H1 (cell line): ENCODE measurements at regions not wholly inside any gene's neighbourhood (a gene's known extent, or its start where the extent isn't known, plus 50 kb on each side); places are given as distances from the start of the nearest gene placed in this dataset.

ENCODE experiments used
- CTCF ChIA-PET: fragments of 300-600 bp; sonication (Branson Sonifier 250); formaldehyde crosslinking; loops from one replicate; lab custom pipeline; 2021; ENCODE audit not compliant: partially characterized antibody; lab: Charles Lee
- POLR2A ChIA-PET: fragments of 300-600 bp; sonication (Branson Sonifier 250); formaldehyde crosslinking; loops from one replicate; lab custom pipeline; 2021; ENCODE audit warnings: inconsistent platforms; ENCODE audit not compliant: partially characterized antibody; lab: Charles Lee
- DNase-seq, 2 experiments: peaks; one replicate each; pipeline versions ENCODE4 v3.0.0 to v3.0.0-alpha.2; 2010 to 2022; ENCODE audit warnings: low spot score in 2 of 2, low read depth in 1 of 2, mixed read lengths in 1 of 2
- FAIRE-seq: peaks from 2 replicates; lab custom pipeline; 2011; peaks lifted over from hg19 to GRCh38; lab: Jason Lieb, UNC
- H2AFZ ChIP-seq: 2 replicates; pipeline ENCODE4 v1.8.1; 2012; ENCODE audit warnings: low read length, inconsistent platforms
- H2AK5ac ChIP-seq: 2 replicates; pipeline ENCODE4 v1.6.1; 2013; ENCODE audit warnings: low read depth, low read length
- H2BK120ac ChIP-seq: replicated peaks from 2 replicates; pipeline ENCODE3; 2013; ENCODE audit warnings: low read depth, low read length, inconsistent platforms
- H2BK12ac ChIP-seq: 2 replicates; pipeline ENCODE4 v1.6.1; 2013; ENCODE audit warnings: low read depth, low read length
- H2BK15ac ChIP-seq: 2 replicates; pipeline ENCODE4 v1.6.1; 2013; ENCODE audit warnings: low read length
- H2BK20ac ChIP-seq: 2 replicates; pipeline ENCODE4 v1.6.1; 2013; ENCODE audit warnings: low read length
- H2BK5ac ChIP-seq: 2 replicates; pipeline ENCODE4 v1.6.1; 2013; ENCODE audit warnings: low read depth, low read length
- H3K14ac ChIP-seq: 2 replicates; pipeline ENCODE4 v1.6.1; 2013; ENCODE audit warnings: inconsistent platforms; ENCODE audit not compliant: insufficient read length
- H3K18ac ChIP-seq: 2 replicates; pipeline ENCODE4 v1.6.1; 2013; ENCODE audit warnings: low read length; ENCODE audit errors: extremely low read depth
- H3K23ac ChIP-seq: 2 replicates; pipeline ENCODE4 v1.6.1; 2013; ENCODE audit warnings: inconsistent platforms; ENCODE audit not compliant: insufficient read length
- H3K23me2 ChIP-seq: 2 replicates; pipeline ENCODE4 v1.6.1; 2013; ENCODE audit warnings: low read depth, low read length
- H3K27ac ChIP-seq: 2 replicates; pipeline ENCODE4 v1.6.1; 2011; ENCODE audit warnings: low read depth, low read length, inconsistent platforms
- H3K27me3 ChIP-seq, 4 experiments: replicated peaks in 1 of 4; 1 replicate in 1 of 4; 2 replicates in 3 of 4; pipeline versions ENCODE4 v1.6.1 to v1.8.1; 2011 to 2013; ENCODE audit warnings: low read length in 3 of 4, mild to moderate bottlenecking in 3 of 4, inconsistent platforms in 2 of 4, mixed read lengths in 2 of 4, moderate library complexity in 1 of 4; ENCODE audit not compliant: control insufficient read depth in 3 of 4, insufficient read depth in 3 of 4; ENCODE audit errors: extremely low read depth in 1 of 4
- H3K36me3 ChIP-seq, 4 experiments: 2 replicates each; pipeline versions ENCODE4 v1.6.1 to v1.8.1; 2011 to 2013; ENCODE audit warnings: mild to moderate bottlenecking in 4 of 4, low read length in 3 of 4, moderate library complexity in 2 of 4, control low read depth in 1 of 4, inconsistent platforms in 1 of 4; ENCODE audit not compliant: insufficient read depth in 4 of 4, control insufficient read depth in 2 of 4
- H3K4ac ChIP-seq: replicated peaks from 2 replicates; pipeline ENCODE3; 2013; ENCODE audit warnings: low read length, low read depth, mixed read lengths, inconsistent platforms; ENCODE audit not compliant: insufficient read length
- H3K4me1 ChIP-seq, 4 experiments: replicated peaks in 1 of 4; 1 replicate in 1 of 4; 2 replicates in 3 of 4; pipeline versions ENCODE4 v1.6.1 to v1.8.1; 2011 to 2013; ENCODE audit warnings: low read length in 3 of 4, inconsistent platforms in 2 of 4, mixed read lengths in 1 of 4; ENCODE audit not compliant: insufficient read depth in 4 of 4, control insufficient read depth in 3 of 4
- H3K4me2 ChIP-seq, 2 experiments: 2 replicates each; pipeline versions ENCODE4 v1.6.1 to v1.8.1; 2011 to 2013; ENCODE audit warnings: low read depth in 2 of 2, low read length in 2 of 2, control low read depth in 1 of 2, inconsistent platforms in 1 of 2, mild to moderate bottlenecking in 1 of 2; ENCODE audit not compliant: insufficient read depth in 1 of 2
- H3K4me3 ChIP-seq, 4 experiments: fragments of 200-600, 300-600 bp in 1 of 4; sonication (generic), shearing (Covaris generic), sonication (Bioruptor Twin) in 1 of 4; 2 replicates each; pipeline versions ENCODE4 v1.5.1 to v1.8.1; 2011 to 2016; ENCODE audit warnings: low read length in 4 of 4, low read depth in 3 of 4, control low read depth in 2 of 4, inconsistent platforms in 2 of 4, mild to moderate bottlenecking in 2 of 4, mixed read lengths in 1 of 4, moderate library complexity in 1 of 4; ENCODE audit not compliant: insufficient read depth in 2 of 4; ENCODE audit errors: extremely low read depth in 1 of 4
- H3K56ac ChIP-seq: replicated peaks from 2 replicates; pipeline ENCODE3; 2013; ENCODE audit warnings: low read depth, mild to moderate bottlenecking, mixed read lengths, low read length, inconsistent platforms; ENCODE audit not compliant: insufficient read length
- H3K79me1 ChIP-seq: 2 replicates; pipeline ENCODE4 v1.6.1; 2013; ENCODE audit warnings: low read depth, low read length, control low read depth
- H3K79me2 ChIP-seq, 2 experiments: 2 replicates each; pipeline versions ENCODE4 v1.6.1 to v1.8.1; 2012 to 2013; ENCODE audit warnings: low read length in 2 of 2, mild to moderate bottlenecking in 2 of 2, inconsistent platforms in 1 of 2; ENCODE audit not compliant: insufficient read depth in 2 of 2, control insufficient read depth in 1 of 2
- H3K9ac ChIP-seq, 4 experiments: replicated peaks in 1 of 4; 1 replicate in 1 of 4; 2 replicates in 3 of 4; pipeline versions ENCODE4 v1.6.1 to v1.8.1; 2011 to 2013; ENCODE audit warnings: low read depth in 3 of 4, low read length in 3 of 4, control low read depth in 2 of 4, mild to moderate bottlenecking in 2 of 4, moderate library complexity in 2 of 4, inconsistent platforms in 1 of 4; ENCODE audit errors: extremely low read depth in 1 of 4
- H3K9me3 ChIP-seq, 2 experiments: 2 replicates each; pipeline versions ENCODE4 v1.6.1 to v1.8.1; 2012 to 2013; ENCODE audit warnings: mild to moderate bottlenecking in 2 of 2, moderate library complexity in 2 of 2, control low read depth in 1 of 2, inconsistent platforms in 1 of 2, low read depth in 1 of 2, low read length in 1 of 2, mixed read lengths in 1 of 2; ENCODE audit not compliant: insufficient read depth in 2 of 2
- H4K20me1 ChIP-seq, 2 experiments: replicated peaks in 1 of 2; 2 replicates each; pipeline versions ENCODE3 to v1.8.1; 2011 to 2013; ENCODE audit warnings: inconsistent platforms in 2 of 2, low read length in 2 of 2, mild to moderate bottlenecking in 1 of 2; ENCODE audit not compliant: insufficient read depth in 2 of 2, control insufficient read depth in 1 of 2
- H4K5ac ChIP-seq: 2 replicates; pipeline ENCODE4 v1.6.1; 2013; ENCODE audit warnings: low read length, low read depth, mixed read lengths, inconsistent platforms; ENCODE audit not compliant: insufficient read length
- H4K8ac ChIP-seq: 2 replicates; pipeline ENCODE4 v1.8.0; 2013; ENCODE audit warnings: mild to moderate bottlenecking, moderate library complexity, low read length, inconsistent platforms; ENCODE audit not compliant: insufficient read depth; ENCODE audit errors: extremely low read depth
- H4K91ac ChIP-seq: replicated peaks from 2 replicates; pipeline ENCODE3; 2013; ENCODE audit warnings: low read length, mixed read lengths, inconsistent platforms; ENCODE audit not compliant: insufficient read length
- ASH2L ChIP-seq: fragments of 200-600, 300-600 bp; sonication (generic); IDR thresholded peaks from one replicate; pipeline ENCODE4 v1.7.1; 2017; ENCODE audit warnings: low read length
- BCL11A ChIP-seq, 2 experiments: IDR thresholded peaks; one replicate each; pipeline ENCODE4 v1.6.1; 2011; ENCODE audit warnings: low read depth in 2 of 2, low read length in 2 of 2, mild to moderate bottlenecking in 2 of 2
- BRCA1 ChIP-seq: IDR thresholded peaks from 2 replicates; pipeline ENCODE4 v1.6.1; 2012; ENCODE audit warnings: low read depth, low read length, improper control_type of control experiment
- CEBPB ChIP-seq: IDR thresholded peaks from 2 replicates; pipeline ENCODE4 v1.6.1; 2012; ENCODE audit warnings: low read depth, low read length
- EP300 ChIP-seq, 2 experiments: IDR thresholded peaks; 1 replicate in 1 of 2; 2 replicates in 1 of 2; pipeline ENCODE4 v1.6.1; 2011 to 2012; ENCODE audit warnings: low read depth in 2 of 2, low read length in 2 of 2, mild to moderate bottlenecking in 2 of 2, borderline replicate concordance in 1 of 2, inconsistent platforms in 1 of 2, moderate library complexity in 1 of 2
- GTF2F1 ChIP-seq: IDR thresholded peaks from 2 replicates; pipeline ENCODE4 v1.6.1; 2012; ENCODE audit warnings: low read depth, low read length, improper control_type of control experiment, borderline replicate concordance
- HDAC6 ChIP-seq: IDR thresholded peaks from one replicate; pipeline ENCODE4 v1.7.1; 2012; ENCODE audit warnings: low read depth, mild to moderate bottlenecking, inconsistent platforms, low read length, moderate library complexity
- JUN ChIP-seq: IDR thresholded peaks from 2 replicates; pipeline ENCODE4 v1.6.1; 2011; ENCODE audit warnings: low read depth, mild to moderate bottlenecking, improper control_type of control experiment, low read length
- JUND ChIP-seq: IDR thresholded peaks from 2 replicates; pipeline ENCODE4 v1.6.1; 2011; ENCODE audit warnings: mild to moderate bottlenecking, improper control_type of control experiment, low read length
- KDM5A ChIP-seq: fragments of 200-600 bp; IDR thresholded peaks from 2 replicates; pipeline ENCODE4 v1.7.1; 2012; ENCODE audit warnings: mild to moderate bottlenecking, low read length, inconsistent platforms, mixed read lengths
- PHF8 ChIP-seq: fragments of 200-600 bp; sonication (generic); conservative IDR thresholded peaks from 2 replicates; pipeline ENCODE4 v1.7.1; 2012; ENCODE audit warnings: low read depth, mild to moderate bottlenecking, inconsistent platforms, low read length, moderate library complexity
- RXRA ChIP-seq: IDR thresholded peaks from 2 replicates; pipeline ENCODE4 v1.6.1; 2011; ENCODE audit warnings: low read depth, mild to moderate bottlenecking, low read length, moderate library complexity; ENCODE audit not compliant: insufficient read depth
- SAP30 ChIP-seq: fragments of 300-600 bp; sonication (generic); IDR thresholded peaks from 2 replicates; pipeline ENCODE4 v1.7.1; 2012; ENCODE audit warnings: low read length, moderate library complexity, mild to moderate bottlenecking, inconsistent platforms; ENCODE audit not compliant: insufficient read depth, insufficient replicate concordance
- SIRT6 ChIP-seq: IDR thresholded peaks from one replicate; pipeline ENCODE4 v1.7.1; 2012; ENCODE audit warnings: low read length, inconsistent platforms
- SIX5 ChIP-seq: IDR thresholded peaks from 2 replicates; pipeline ENCODE4 v1.6.1; 2011; ENCODE audit warnings: mild to moderate bottlenecking, low read depth, low read length
- SP1 ChIP-seq: IDR thresholded peaks from 2 replicates; pipeline ENCODE4 v1.6.1; 2011; ENCODE audit warnings: low read depth, low read length
- YY1 ChIP-seq: IDR thresholded peaks from 2 replicates; pipeline ENCODE4 v1.6.1; 2011; ENCODE audit warnings: low read depth, mild to moderate bottlenecking, low read length
- WGBS, 2 experiments: shearing (Covaris generic) in 1 of 2; methylation state at CpG; one replicate each; pipeline versions ENCODE4 v1.1.6 to v1.1.7; 2013 to 2015; ENCODE audit warnings: low lambda C conversion rate in 2 of 2, mixed read lengths in 2 of 2, inconsistent platforms in 1 of 2, low coverage in 1 of 2, missing lambda C conversion rate in 1 of 2; ENCODE audit not compliant: insufficient replicate concordance in 2 of 2, insufficient coverage in 1 of 2, insufficient read length in 1 of 2; ENCODE audit errors: extremely low coverage in 1 of 2, missing lambda C conversion rate in 1 of 2; 5-methylcytosine and 5-hydroxymethylcytosine counted together

DNA sequence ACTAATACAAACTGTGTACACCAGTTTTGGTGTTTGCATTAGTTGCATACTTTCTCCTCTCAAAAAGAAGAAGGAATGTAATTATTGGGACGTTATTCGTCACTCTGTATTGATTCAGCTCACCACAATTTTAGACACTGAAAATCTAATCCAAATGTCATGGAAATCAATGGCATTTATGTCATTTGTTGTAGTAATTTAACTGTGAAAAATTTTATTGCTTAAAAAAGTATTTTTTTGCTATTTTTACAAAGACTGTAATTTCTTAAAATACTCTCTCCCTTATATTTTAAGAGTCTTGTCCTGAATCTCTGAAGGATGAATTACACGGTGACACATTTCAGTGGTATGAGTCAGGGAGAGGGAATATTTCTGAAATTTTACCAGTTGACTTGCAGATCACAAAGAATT, 2117.6 kb downstream of the PCDH9 start:
- Histone ChIP-seq H3K23me2 (no peaks in the 10 kb centered on the region), H2BK12ac (no peak overlapping the region), H4K5ac (no peak overlapping the region), H3K56ac (no peak overlapping the region), H3K27me3 (no peaks in the 10 kb centered on the region), H3K9ac (no peak overlapping the region), H3K9me3 (no peaks in the 10 kb centered on the region), H3K4me2 (no peak overlapping the region), H4K20me1 (no peaks in the 10 kb centered on the region), H2AFZ (no peak overlapping the region), H3K4me1 (no peaks in the 10 kb centered on the region), H4K91ac (no peak overlapping the region), H2BK20ac (no peak overlapping the region), H3K23ac (no peak overlapping the region), H3K4ac (no peak overlapping the region), H3K4me3 (no peak overlapping the region), H3K79me2 (no peaks in the 10 kb centered on the region), H3K27ac (no peak overlapping the region), H2BK5ac (no peak overlapping the region), H3K79me1 (no peaks in the 10 kb centered on the region), H2AK5ac (no peak overlapping the region), H4K8ac (no peak overlapping the region), H3K14ac (no peak overlapping the region), H2BK15ac (no peak overlapping the region), H3K18ac (no peak overlapping the region), H2BK120ac (no peak overlapping the region), H3K36me3 (no peaks in the 10 kb centered on the region)
- ChIA-PET POLR2A (no interaction called here), CTCF (interaction anchor here (0.6 kb wide), 2 partner anchors 13 to 32 kb away, joined by 4 read pairs; no protein-coding TSS in a partner anchor)
- WGBS, 2 experiments: 96% methylated on average over 3 of the region's 3 CpGs; no CpG with 5 or more reads in 1 of the 2 experiments
- DNase-seq (no peak), FAIRE-seq (no peak)
- TF ChIP-seq BCL11A (IDR thresholded peaks at IDR 0.05; ENCODE audit: low read depth in 2 of 2, low read length in 2 of 2) (no peak), CEBPB (no peak), PHF8 (no peak), SP1 (no peak), YY1 (no peak), SAP30 (no peak), JUND (no peak), BRCA1 (no peak), HDAC6 (no peak), EP300 (IDR thresholded peaks at IDR 0.05; ENCODE audit: borderline replicate concordance in 1 of 2, low read depth in 2 of 2, low read length in 2 of 2) (no peak), KDM5A (no peak), SIX5 (no peak), JUN (no peak), GTF2F1 (no peak), SIRT6 (no peak), ASH2L (no peak), RXRA (no peak)
